Endothelial cell of umbilical vein (primary cell): ENCODE measurements at regions not wholly inside any gene's neighbourhood (a gene's known extent, or its start where the extent isn't known, plus 50 kb on each side); places are given as distances from the start of the nearest gene placed in this dataset.

Experiments
- BruUV-seq: library from RNA; stranded (reverse); fragments of 400-500 nt; replicated peaks from 2 replicates; lab custom pipeline; 2021; lab: Mats Ljungman, UMichigan
- CTCF ChIA-PET: fragments of 300-600, 350-600 bp; sonication (Branson Sonifier 250); formaldehyde crosslinking; loops from one replicate; lab custom pipeline; 2021; ENCODE audit warnings: antibody characterized with exemption, inconsistent platforms; lab: Charles Lee
- POLR2A ChIA-PET: fragments of 300-600, 350-600 bp; sonication (Branson Sonifier 250); formaldehyde crosslinking; loops from one replicate; lab custom pipeline; 2021; ENCODE audit warnings: antibody characterized with exemption, inconsistent platforms; lab: Charles Lee
- DNase-seq: peaks from one replicate; pipeline ENCODE4 v3.0.0-alpha.2; 2011; ENCODE audit warnings: low read depth, low spot score
- FAIRE-seq: peaks from 2 replicates; lab custom pipeline; 2011; peaks lifted over from hg19 to GRCh38; lab: Jason Lieb, UNC
- H2AFZ ChIP-seq: 2 replicates; pipeline ENCODE4 v1.6.0; 2012; ENCODE audit warnings: low read depth, low read length, control low read depth, inconsistent platforms
- H3K27ac ChIP-seq: 2 replicates; pipeline ENCODE4 v1.5.1; 2011; ENCODE audit warnings: low read depth, mild to moderate bottlenecking, control low read depth, low read length, moderate library complexity; ENCODE audit not compliant: insufficient read depth
- H3K27me3 ChIP-seq, 2 experiments: 2 replicates each; pipeline versions ENCODE4 v1.6.0 to v1.6.1; 2011; ENCODE audit warnings: low read length in 2 of 2, mixed read lengths in 1 of 2; ENCODE audit not compliant: control insufficient read depth in 2 of 2, insufficient read depth in 2 of 2
- H3K36me3 ChIP-seq, 2 experiments: 2 replicates in 1 of 2; 3 replicates in 1 of 2; pipeline ENCODE4 v1.5.1; 2011; ENCODE audit warnings: low read length in 2 of 2, mild to moderate bottlenecking in 1 of 2, moderate library complexity in 1 of 2; ENCODE audit not compliant: control insufficient read depth in 2 of 2, insufficient read depth in 2 of 2; ENCODE audit errors: extremely low read depth in 1 of 2
- H3K4me1 ChIP-seq: 3 replicates; pipeline ENCODE4 v1.5.1; 2011; ENCODE audit warnings: mild to moderate bottlenecking, low read length; ENCODE audit not compliant: control insufficient read depth, insufficient read depth; ENCODE audit errors: extremely low read depth
- H3K4me2 ChIP-seq: 2 replicates; pipeline ENCODE4 v1.6.1; 2011; ENCODE audit warnings: low read length, control low read depth, mixed read lengths; ENCODE audit not compliant: insufficient read depth
- H3K4me3 ChIP-seq, 3 experiments: fragments of 200-600 bp in 1 of 3; sonication (generic), shearing (Covaris generic) in 1 of 3; replicated peaks in 1 of 3; 2 replicates each; pipeline ENCODE4 v1.5.1; 2011 to 2016; ENCODE audit warnings: control low read depth in 3 of 3, low read length in 3 of 3, mild to moderate bottlenecking in 2 of 3, inconsistent platforms in 1 of 3, low read depth in 1 of 3, moderate library complexity in 1 of 3; ENCODE audit not compliant: insufficient read depth in 1 of 3
- H3K79me2 ChIP-seq: 2 replicates; pipeline ENCODE4 v1.6.0; 2012; ENCODE audit warnings: low read length, inconsistent platforms; ENCODE audit not compliant: control insufficient read depth, insufficient read depth
- H3K9ac ChIP-seq: replicated peaks from 2 replicates; pipeline ENCODE3; 2011; ENCODE audit warnings: low read length, control low read depth; ENCODE audit not compliant: insufficient read depth; ENCODE audit errors: extremely low read depth
- H3K9me1 ChIP-seq: replicated peaks from 3 replicates; pipeline ENCODE4 v1.6.0; 2011; ENCODE audit warnings: mild to moderate bottlenecking, low read length; ENCODE audit not compliant: control insufficient read depth, insufficient read depth; ENCODE audit errors: extremely low read depth
- H3K9me3 ChIP-seq: replicated peaks from 2 replicates; pipeline ENCODE4 v1.5.1; 2012; ENCODE audit warnings: low read length, inconsistent platforms; ENCODE audit not compliant: control insufficient read depth, insufficient read depth
- H4K20me1 ChIP-seq: replicated peaks from 2 replicates; pipeline ENCODE3; 2011; ENCODE audit warnings: mild to moderate bottlenecking, low read length; ENCODE audit not compliant: control insufficient read depth, insufficient read depth; ENCODE audit errors: extremely low read depth
- EZH2 ChIP-seq: IDR thresholded peaks from 2 replicates; pipeline ENCODE4 v1.6.1; 2012; ENCODE audit warnings: borderline replicate concordance, low read depth, mild to moderate bottlenecking, moderate library complexity, low read length, inconsistent platforms; ENCODE audit not compliant: severe bottlenecking
- FOS ChIP-seq: IDR thresholded peaks from 2 replicates; pipeline ENCODE4 v1.6.1; 2011; ENCODE audit warnings: mild to moderate bottlenecking, low read length, moderate library complexity, borderline replicate concordance; ENCODE audit not compliant: insufficient read depth
- GATA2 ChIP-seq: IDR thresholded peaks from 2 replicates; pipeline ENCODE4 v1.7.0; 2011; ENCODE audit warnings: low read depth, mild to moderate bottlenecking, moderate library complexity, mixed read lengths, low read length; ENCODE audit not compliant: insufficient read length, insufficient read depth
- JUN ChIP-seq: IDR thresholded peaks from 2 replicates; pipeline ENCODE4 v1.6.1; 2011; ENCODE audit warnings: borderline replicate concordance, low read depth; ENCODE audit not compliant: insufficient read length, insufficient read depth
- MYC ChIP-seq: IDR thresholded peaks from one replicate; pipeline ENCODE4 v1.6.1; 2011; ENCODE audit warnings: mild to moderate bottlenecking, low read depth, low read length
- POLR2A ChIP-seq: IDR thresholded peaks from 2 replicates; pipeline ENCODE4 v1.6.1; 2012; ENCODE audit warnings: low read depth, mild to moderate bottlenecking, control low read depth, low read length
- POLR2AphosphoS5 ChIP-seq: IDR thresholded peaks from 2 replicates; pipeline ENCODE4 v1.6.1; 2012; ENCODE audit warnings: low read depth, mild to moderate bottlenecking, control low read depth, low read length, moderate library complexity; ENCODE audit not compliant: insufficient read depth
- dilution Hi-C: fragments of 300-500 bp; cut with MboI; formaldehyde crosslinking; loops from one replicate; pipeline ENCODE4 v1.15.0; 2019; ENCODE audit warnings: low sequenced_read_pairs; ENCODE audit not compliant: extremely low pct_ligation_motif_present
- intact Hi-C: fragments of 100-400 bp; cut with micrococcal nuclease; formaldehyde crosslinking; loops from one replicate; pipeline ENCODE4 v1.10.0; 2022
- TF ChIP-seq, protein P1 (sequence below): IDR thresholded peaks from 2 replicates; pipeline ENCODE4 v1.6.1; 2011; ENCODE audit not compliant: insufficient read depth, insufficient read length
- TF ChIP-seq, protein P2 (sequence below), 2 donors: IDR thresholded peaks; 1 replicate in 1 of 2; 2 replicates in 1 of 2; pipeline ENCODE4 v1.5.1; 2011; ENCODE audit warnings: low read length in 2 of 2, mild to moderate bottlenecking in 2 of 2, moderate library complexity in 2 of 2, control low read depth in 1 of 2, inconsistent platforms in 1 of 2, low read depth in 1 of 2; ENCODE audit not compliant: insufficient read depth in 1 of 2; ENCODE audit errors: extremely low read depth in 1 of 2

DNA sequence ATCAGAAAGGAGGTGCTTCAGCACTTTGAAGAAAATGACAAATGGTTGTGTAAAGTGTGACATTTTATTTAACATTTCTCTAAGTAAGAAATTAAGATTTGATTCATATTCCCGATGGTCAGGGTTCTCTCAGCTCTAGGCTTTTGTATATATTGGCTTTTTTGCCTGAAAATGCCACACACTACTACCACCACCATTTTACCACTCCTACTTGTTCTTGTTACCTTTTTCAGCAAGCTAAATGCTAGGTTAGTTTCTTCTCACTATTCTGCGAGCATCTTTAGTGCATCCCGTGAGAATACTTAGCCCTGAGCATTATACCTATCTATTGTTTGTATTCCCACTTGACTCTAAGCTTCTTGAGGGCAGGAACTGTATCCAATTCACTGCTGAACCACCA is 177.6 kb upstream of the MTNR1B start:
- TF ChIP-seq GATA2 (no peak), EZH2 (no peak), FOS (no peak), POLR2A (no peak), JUN (no peak), POLR2AphosphoS5 (no peak), MYC (no peak)
- TF ChIP-seq, protein P1, sequence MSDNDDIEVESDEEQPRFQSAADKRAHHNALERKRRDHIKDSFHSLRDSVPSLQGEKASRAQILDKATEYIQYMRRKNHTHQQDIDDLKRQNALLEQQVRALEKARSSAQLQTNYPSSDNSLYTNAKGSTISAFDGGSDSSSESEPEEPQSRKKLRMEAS, result no peak
- TF ChIP-seq, protein P2, sequence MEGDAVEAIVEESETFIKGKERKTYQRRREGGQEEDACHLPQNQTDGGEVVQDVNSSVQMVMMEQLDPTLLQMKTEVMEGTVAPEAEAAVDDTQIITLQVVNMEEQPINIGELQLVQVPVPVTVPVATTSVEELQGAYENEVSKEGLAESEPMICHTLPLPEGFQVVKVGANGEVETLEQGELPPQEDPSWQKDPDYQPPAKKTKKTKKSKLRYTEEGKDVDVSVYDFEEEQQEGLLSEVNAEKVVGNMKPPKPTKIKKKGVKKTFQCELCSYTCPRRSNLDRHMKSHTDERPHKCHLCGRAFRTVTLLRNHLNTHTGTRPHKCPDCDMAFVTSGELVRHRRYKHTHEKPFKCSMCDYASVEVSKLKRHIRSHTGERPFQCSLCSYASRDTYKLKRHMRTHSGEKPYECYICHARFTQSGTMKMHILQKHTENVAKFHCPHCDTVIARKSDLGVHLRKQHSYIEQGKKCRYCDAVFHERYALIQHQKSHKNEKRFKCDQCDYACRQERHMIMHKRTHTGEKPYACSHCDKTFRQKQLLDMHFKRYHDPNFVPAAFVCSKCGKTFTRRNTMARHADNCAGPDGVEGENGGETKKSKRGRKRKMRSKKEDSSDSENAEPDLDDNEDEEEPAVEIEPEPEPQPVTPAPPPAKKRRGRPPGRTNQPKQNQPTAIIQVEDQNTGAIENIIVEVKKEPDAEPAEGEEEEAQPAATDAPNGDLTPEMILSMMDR (IDR thresholded peaks at IDR 0.05; ENCODE audit: extremely low read depth in 1 of 2, insufficient read depth in 1 of 2, low read depth in 1 of 2, low read length in 2 of 2), result no peak
- Histone ChIP-seq H4K20me1 (no peaks in the 10 kb centered on the region), H3K9me3 (peaks cover 2% of the 10 kb centered on the region), H3K4me3 (no peak overlapping the region), H3K27me3 (no peaks in the 10 kb centered on the region), H2AFZ (no peak overlapping the region), H3K4me1 (no peaks in the 10 kb centered on the region), H3K9ac (no peak overlapping the region), H3K79me2 (no peaks in the 10 kb centered on the region), H3K27ac (no peak overlapping the region), H3K4me2 (no peak overlapping the region), H3K9me1 (no peaks in the 10 kb centered on the region), H3K36me3 (no peaks in the 10 kb centered on the region)
- ChIA-PET CTCF (no interaction called here), POLR2A (no interaction called here)
- dilution Hi-C loops, result no loop called here
- FAIRE-seq, result no peak
- BruUV-seq, result no TSS peak
- intact Hi-C loops, result no loop called here
- DNase-seq, result no peak
